ENCODE measurements at regions not wholly inside any gene's neighbourhood (a gene's known extent, or its start where the extent isn't known, plus 50 kb on each side); places are given as distances from the start of the nearest gene placed in this dataset.

DNA sequence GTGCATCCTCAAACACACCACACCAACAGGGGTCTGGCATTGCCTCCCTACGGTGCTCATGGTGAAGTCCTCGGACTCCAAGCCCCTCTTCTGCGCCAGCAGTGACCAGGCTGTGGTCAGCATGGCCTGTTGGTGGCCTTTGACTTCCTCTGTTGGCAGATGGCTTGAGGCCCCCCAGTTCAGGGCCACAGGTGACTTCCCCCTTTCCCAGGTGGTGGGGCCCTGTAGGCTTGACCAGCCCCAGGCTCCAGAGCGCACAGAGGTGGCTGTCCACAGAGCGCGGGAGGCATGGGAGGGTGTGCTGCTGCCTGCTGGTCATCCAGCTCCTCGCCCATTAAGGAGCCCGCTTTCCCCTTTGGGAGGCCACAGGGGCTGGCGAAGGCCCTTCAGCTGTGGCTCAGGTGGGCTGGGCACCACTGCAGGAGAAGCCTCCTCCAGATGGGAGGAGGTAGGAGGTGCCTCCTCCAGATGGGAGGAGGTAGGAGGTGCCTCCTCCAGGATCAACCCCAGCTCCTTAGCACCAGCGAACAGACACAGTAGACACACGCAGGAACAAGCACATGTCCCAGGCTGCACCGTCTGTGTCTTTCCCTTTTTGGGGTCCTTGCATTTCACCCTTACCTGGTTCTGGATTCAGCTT is 52.1 kb upstream of the BHLHE23 start:
- ATAC-seq (no peak), DNase-seq (no peak)
- Mint-ChIP-seq H3K27me3 (peaks cover 11% of the 10 kb centered on the region), H3K9me3 (no peaks in the 10 kb centered on the region), H3K36me3 (ENCODE audit: low read depth) (no peaks in the 10 kb centered on the region), H3K4me1 (no peaks in the 10 kb centered on the region), H3K4me3 (no peak overlapping the region), H3K27ac (no peak overlapping the region)

DNA sequence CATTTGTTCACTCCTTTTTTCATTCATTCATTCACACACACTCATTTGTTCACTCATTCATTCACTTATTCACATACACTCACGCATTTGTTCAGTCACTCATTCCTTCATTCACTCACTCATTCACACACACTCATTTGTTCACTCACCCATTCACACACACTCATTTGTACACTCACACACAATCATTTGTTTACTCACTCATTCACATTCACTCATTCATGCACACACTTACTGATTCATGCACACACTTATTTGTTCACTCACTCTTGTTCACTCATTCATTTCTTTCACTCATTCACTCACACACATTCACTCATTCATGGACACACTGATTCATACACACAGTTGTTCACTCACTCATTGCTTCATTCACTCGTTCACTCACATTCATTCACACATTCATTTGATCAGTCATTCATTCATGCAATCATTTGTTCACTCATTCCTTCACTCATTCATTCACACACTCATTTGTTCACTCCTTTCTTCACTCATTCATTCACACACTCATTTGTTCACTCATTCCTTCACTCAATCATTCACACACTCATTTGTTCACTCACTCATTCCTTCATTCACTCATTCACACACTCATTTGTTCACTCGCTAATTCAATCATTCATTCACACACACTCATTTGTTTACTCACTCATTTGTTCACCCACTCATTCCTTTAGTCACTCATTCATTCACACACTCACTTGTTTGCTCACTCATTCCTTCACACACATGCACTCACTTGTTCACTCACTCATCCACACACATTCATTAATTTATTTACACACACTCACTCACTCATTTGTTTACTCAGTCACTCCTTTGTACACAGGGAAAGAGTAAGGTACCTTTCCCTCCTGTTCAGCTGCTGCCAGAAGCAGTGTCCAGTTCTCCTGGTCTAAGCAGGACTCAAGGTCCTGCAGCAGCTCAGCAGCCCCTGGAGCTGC is 50.7 kb upstream of the BHLHE23 start:
- peaks cover 15% of the 10 kb centered on the region for H3K27me3 Mint-ChIP-seq

DNA sequence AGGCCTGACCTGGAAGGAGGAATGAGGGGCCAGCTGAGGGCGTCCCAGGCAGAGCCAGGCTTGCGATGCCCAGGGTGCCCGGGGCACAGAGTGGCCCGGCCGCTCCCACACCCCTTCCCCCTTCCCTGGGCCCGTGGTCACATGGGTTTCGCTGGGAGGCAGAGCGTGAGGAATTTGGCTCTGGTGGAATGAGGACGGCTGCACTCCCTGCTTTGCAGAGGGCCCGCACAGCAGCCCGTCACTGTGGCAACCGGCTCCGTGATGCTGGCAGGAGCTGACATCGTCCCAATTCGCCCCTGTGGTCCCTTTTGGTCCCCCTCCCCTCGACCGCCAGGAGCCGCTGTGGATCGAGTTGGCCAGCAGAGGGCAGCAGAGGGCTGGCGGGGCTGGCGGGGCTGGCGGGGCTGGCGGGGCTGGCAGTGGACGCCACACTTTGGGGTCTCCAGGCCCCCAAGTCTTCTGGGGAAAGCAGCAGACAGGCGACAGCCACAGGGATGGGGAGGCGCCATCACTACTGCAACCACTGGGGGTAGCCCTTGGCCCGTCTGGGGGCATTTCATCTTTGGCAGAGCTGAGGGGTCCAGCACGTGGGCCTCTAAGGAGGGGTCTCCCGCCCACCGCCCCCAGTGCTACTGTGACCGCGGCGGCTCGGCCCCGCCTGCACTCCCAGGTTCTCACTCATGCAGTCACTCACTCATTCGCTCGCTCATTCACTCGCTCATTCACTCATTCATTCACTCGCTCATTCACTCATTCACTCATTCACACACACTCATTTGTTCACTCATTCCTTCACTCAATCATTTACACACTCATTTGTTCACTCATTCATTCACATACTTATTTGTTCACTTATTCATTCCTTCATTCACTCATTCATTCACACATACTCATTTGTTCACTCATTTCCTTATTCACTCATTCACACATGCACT is 49.7 kb upstream of the BHLHE23 start:
- H3K27me3 Mint-ChIP-seq, result peaks cover 14% of the 10 kb centered on the region
- H3K36me3 Mint-ChIP-seq (ENCODE audit: low read depth), result no peaks in the 10 kb centered on the region
- H3K4me3 Mint-ChIP-seq, result no peak overlapping the region
- no peaks in the 10 kb centered on the region for H3K4me1 Mint-ChIP-seq
- DNase-seq (peak; percentile 57), ATAC-seq (peak; percentile 57)
- no peak overlapping the region for H3K27ac Mint-ChIP-seq
- no peaks in the 10 kb centered on the region for H3K9me3 Mint-ChIP-seq

More for the DNA sequence above, 50.7 kb upstream of the BHLHE23 start:
- no peak overlapping the region for H3K4me3 Mint-ChIP-seq
- DNase-seq (no peak), ATAC-seq (no peak)
- H3K27ac Mint-ChIP-seq, result no peak overlapping the region
- no peaks in the 10 kb centered on the region for H3K9me3 Mint-ChIP-seq
- H3K36me3 Mint-ChIP-seq (ENCODE audit: low read depth), result no peaks in the 10 kb centered on the region
- no peaks in the 10 kb centered on the region for H3K4me1 Mint-ChIP-seq

Measured in activated naive CD8-positive, alpha-beta T cell treated with anti-CD3 and anti-CD28 coated beads, Interleukin-2, amount 50 U/mL, for 24 hours (primary cell).